ENCODE measurements at regions not wholly inside any gene's neighbourhood (a gene's known extent, or its start where the extent isn't known, plus 50 kb on each side); places are given as distances from the start of the nearest gene placed in this dataset.

DNA sequence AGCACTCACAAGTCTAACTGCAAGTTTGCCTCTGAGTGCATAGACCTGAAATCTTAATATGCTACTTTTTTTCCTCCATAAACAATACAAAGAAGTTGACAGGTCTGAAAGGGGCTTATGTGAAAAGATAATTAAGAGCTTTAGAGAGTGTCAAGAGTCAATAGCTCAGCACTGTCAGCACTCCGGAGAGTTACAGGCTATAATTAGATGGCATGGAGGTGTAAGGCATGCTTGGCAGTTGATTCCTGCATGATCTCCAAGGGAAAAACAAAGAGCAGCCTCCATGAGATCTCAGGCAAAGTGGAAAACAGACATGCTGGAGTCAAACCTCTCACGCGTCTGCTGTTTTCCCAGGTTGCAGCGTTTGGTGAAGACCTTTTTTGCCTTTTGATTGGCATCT, 468.7 kb downstream of the TLE4 start:
- TF ChIP-seq, protein P1, sequence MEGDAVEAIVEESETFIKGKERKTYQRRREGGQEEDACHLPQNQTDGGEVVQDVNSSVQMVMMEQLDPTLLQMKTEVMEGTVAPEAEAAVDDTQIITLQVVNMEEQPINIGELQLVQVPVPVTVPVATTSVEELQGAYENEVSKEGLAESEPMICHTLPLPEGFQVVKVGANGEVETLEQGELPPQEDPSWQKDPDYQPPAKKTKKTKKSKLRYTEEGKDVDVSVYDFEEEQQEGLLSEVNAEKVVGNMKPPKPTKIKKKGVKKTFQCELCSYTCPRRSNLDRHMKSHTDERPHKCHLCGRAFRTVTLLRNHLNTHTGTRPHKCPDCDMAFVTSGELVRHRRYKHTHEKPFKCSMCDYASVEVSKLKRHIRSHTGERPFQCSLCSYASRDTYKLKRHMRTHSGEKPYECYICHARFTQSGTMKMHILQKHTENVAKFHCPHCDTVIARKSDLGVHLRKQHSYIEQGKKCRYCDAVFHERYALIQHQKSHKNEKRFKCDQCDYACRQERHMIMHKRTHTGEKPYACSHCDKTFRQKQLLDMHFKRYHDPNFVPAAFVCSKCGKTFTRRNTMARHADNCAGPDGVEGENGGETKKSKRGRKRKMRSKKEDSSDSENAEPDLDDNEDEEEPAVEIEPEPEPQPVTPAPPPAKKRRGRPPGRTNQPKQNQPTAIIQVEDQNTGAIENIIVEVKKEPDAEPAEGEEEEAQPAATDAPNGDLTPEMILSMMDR (IDR thresholded peaks at IDR 0.05; ENCODE audit: low read length): no peak
- TF ChIP-seq EZH2 (optimal IDR thresholded peaks at IDR 0.05; ENCODE audit: low read depth, low read length) (no peak), EZH2phosphoT487 (IDR thresholded peaks at IDR 0.05; ENCODE audit: low read length) (no peak)
